Parathyroid adenoma (tissue), 2 donors: ENCODE measurements at regions not wholly inside any gene's neighbourhood (a gene's known extent, or its start where the extent isn't known, plus 50 kb on each side); places are given as distances from the start of the nearest gene placed in this dataset.

Experiments used
- H2AFZ ChIP-seq: fragments of 300-600 bp; sonication (generic); one replicate; pipeline ENCODE4 v1.7.0; 2017; ENCODE audit warnings: antibody characterized with exemption, mild to moderate bottlenecking
- H3K27ac ChIP-seq: fragments of 300-600 bp; sonication (generic); one replicate; pipeline ENCODE4 v1.7.0; 2017
- H3K27me3 ChIP-seq: fragments of 300-600 bp; sonication (generic); one replicate; pipeline ENCODE4 v1.7.0; 2017; ENCODE audit warnings: low read length; ENCODE audit not compliant: control insufficient read depth, insufficient read depth
- H3K36me3 ChIP-seq: fragments of 300-600 bp; sonication (generic); one replicate; pipeline ENCODE4 v1.7.0; 2017; ENCODE audit warnings: low read length; ENCODE audit not compliant: control insufficient read depth, insufficient read depth
- H3K4me1 ChIP-seq: fragments of 300-600 bp; sonication (generic); one replicate; pipeline ENCODE4 v1.7.0; 2017; ENCODE audit warnings: control low read depth
- H3K4me2 ChIP-seq: fragments of 300-600 bp; sonication (generic); one replicate; pipeline ENCODE4 v1.7.0; 2017; ENCODE audit warnings: low read length
- H3K4me3 ChIP-seq: fragments of 300-600 bp; sonication (generic); one replicate; pipeline ENCODE4 v1.7.0; 2017; ENCODE audit warnings: low read depth, low read length
- H3K79me2 ChIP-seq: fragments of 300-600 bp; sonication (generic); one replicate; pipeline ENCODE4 v1.7.0; 2017; ENCODE audit warnings: control low read depth
- H3K9ac ChIP-seq: fragments of 300-600 bp; sonication (generic); one replicate; pipeline ENCODE4 v1.7.0; 2017; ENCODE audit warnings: mild to moderate bottlenecking
- H3K9me3 ChIP-seq: fragments of 300-600 bp; sonication (generic); one replicate; pipeline ENCODE4 v1.7.0; 2017; ENCODE audit warnings: low read length; ENCODE audit not compliant: control insufficient read depth
- TF ChIP-seq, protein P1 (sequence below): fragments of 300-600 bp; sonication (generic); IDR thresholded peaks from one replicate; pipeline ENCODE4 v1.7.0; 2017; ENCODE audit warnings: antibody characterized with exemption, mild to moderate bottlenecking
- donor health status: primary hyperparathyroidism.

GRCh38 chr14:105847400-105847799 lies 321.0 kb downstream of the TMEM121 start:
- no peaks in the 10 kb centered on the region for H3K9me3 ChIP-seq

DNA sequence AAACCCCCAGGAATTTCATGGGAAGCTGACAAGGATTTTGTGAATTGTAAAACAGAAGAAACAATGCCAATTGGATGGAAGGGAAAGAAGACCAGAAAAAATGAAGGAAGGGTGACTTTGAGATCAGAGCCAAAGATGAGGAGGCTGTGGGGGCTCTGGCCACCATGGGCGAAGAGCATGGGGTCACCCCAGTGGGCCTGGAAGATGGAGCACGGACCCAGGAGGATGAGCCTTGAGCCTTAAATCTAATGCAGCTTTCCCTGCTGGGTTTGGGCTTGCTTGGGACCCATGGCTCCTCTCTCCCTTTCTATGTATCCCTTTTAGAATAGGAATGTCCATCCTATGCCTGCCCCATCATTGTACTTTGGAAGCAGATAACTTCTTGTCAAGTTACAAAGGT lies 322.2 kb downstream of the TMEM121 start:
- H3K27me3 ChIP-seq: no peaks in the 10 kb centered on the region
- no peaks in the 10 kb centered on the region for H3K79me2 ChIP-seq
- no peak overlapping the region for H2AFZ ChIP-seq
- H3K9ac ChIP-seq: no peak overlapping the region
- H3K27ac ChIP-seq: no peak overlapping the region
- TF ChIP-seq, protein P1, sequence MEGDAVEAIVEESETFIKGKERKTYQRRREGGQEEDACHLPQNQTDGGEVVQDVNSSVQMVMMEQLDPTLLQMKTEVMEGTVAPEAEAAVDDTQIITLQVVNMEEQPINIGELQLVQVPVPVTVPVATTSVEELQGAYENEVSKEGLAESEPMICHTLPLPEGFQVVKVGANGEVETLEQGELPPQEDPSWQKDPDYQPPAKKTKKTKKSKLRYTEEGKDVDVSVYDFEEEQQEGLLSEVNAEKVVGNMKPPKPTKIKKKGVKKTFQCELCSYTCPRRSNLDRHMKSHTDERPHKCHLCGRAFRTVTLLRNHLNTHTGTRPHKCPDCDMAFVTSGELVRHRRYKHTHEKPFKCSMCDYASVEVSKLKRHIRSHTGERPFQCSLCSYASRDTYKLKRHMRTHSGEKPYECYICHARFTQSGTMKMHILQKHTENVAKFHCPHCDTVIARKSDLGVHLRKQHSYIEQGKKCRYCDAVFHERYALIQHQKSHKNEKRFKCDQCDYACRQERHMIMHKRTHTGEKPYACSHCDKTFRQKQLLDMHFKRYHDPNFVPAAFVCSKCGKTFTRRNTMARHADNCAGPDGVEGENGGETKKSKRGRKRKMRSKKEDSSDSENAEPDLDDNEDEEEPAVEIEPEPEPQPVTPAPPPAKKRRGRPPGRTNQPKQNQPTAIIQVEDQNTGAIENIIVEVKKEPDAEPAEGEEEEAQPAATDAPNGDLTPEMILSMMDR: no peak
- no peak overlapping the region for H3K4me2 ChIP-seq
- H3K4me3 ChIP-seq: no peak overlapping the region
- no peaks in the 10 kb centered on the region for H3K4me1 ChIP-seq
- no peaks in the 10 kb centered on the region for H3K36me3 ChIP-seq
- H3K9me3 ChIP-seq: no peaks in the 10 kb centered on the region

More at GRCh38 chr14:105847400-105847799, 321.0 kb downstream of the TMEM121 start:
- Histone ChIP-seq H3K4me3 (no peak overlapping the region), H3K36me3 (no peaks in the 10 kb centered on the region), H3K79me2 (no peaks in the 10 kb centered on the region), H3K4me2 (no peak overlapping the region), H3K27ac (no peak overlapping the region), H3K9ac (no peak overlapping the region), H2AFZ (no peak overlapping the region), H3K27me3 (no peaks in the 10 kb centered on the region), H3K4me1 (no peaks in the 10 kb centered on the region)
- TF ChIP-seq, protein P1: no peak

GRCh38 chr14:105849933-105850626 lies 323.7 kb downstream of the TMEM121 start:
- TF ChIP-seq, protein P1: no peak
- no peak overlapping the region for H2AFZ ChIP-seq
- H3K27ac ChIP-seq: no peak overlapping the region
- no peak overlapping the region for H3K4me2 ChIP-seq
- H3K9ac ChIP-seq: no peak overlapping the region
- no peaks in the 10 kb centered on the region for H3K4me1 ChIP-seq
- H3K9me3 ChIP-seq: no peaks in the 10 kb centered on the region
- no peaks in the 10 kb centered on the region for H3K79me2 ChIP-seq
- no peaks in the 10 kb centered on the region for H3K27me3 ChIP-seq
- no peak overlapping the region for H3K4me3 ChIP-seq
- no peaks in the 10 kb centered on the region for H3K36me3 ChIP-seq

GRCh38 chr14:105850853-105851581 lies 324.6 kb downstream of the TMEM121 start:
- Histone ChIP-seq H3K36me3 (no peaks in the 10 kb centered on the region), H3K4me2 (no peak overlapping the region), H3K9me3 (no peaks in the 10 kb centered on the region)

More at GRCh38 chr14:105850853-105851581, 324.6 kb downstream of the TMEM121 start:
- H3K4me1 ChIP-seq: no peaks in the 10 kb centered on the region
- no peak overlapping the region for H3K27ac ChIP-seq
- no peaks in the 10 kb centered on the region for H3K27me3 ChIP-seq
- no peaks in the 10 kb centered on the region for H3K79me2 ChIP-seq
- H2AFZ ChIP-seq: no peak overlapping the region
- TF ChIP-seq, protein P1: no peak
- H3K9ac ChIP-seq: no peak overlapping the region
- H3K4me3 ChIP-seq: no peak overlapping the region
